Activated naive CD4-positive, alpha-beta T cell treated with anti-CD3 and anti-CD28 coated beads for 36 hours (primary cell): ENCODE measurements at regions not wholly inside any gene's neighbourhood (a gene's known extent, or its start where the extent isn't known, plus 50 kb on each side); places are given as distances from the start of the nearest gene placed in this dataset.
"Not testable (repeated sequence)": the region's sequence is repeated elsewhere in the genome, so short reads cannot be mapped to it uniquely, and the experiment has no call there.

Experiments
- CTCF ChIA-PET: fragments of 350-600 bp; sonication (Branson Sonifier 250); formaldehyde crosslinking; loops from one replicate; lab custom pipeline; 2021; ENCODE audit warnings: antibody characterized with exemption; lab: Charles Lee
- DNase-seq: peaks from one replicate; pipeline ENCODE4 v3.0.0-alpha.2; 2020
- H3K27ac Mint-ChIP-seq: one replicate; pipeline ENCODE4 v1.8.0; 2021; ENCODE audit warnings: mild to moderate bottlenecking, mixed read lengths
- H3K27me3 Mint-ChIP-seq: one replicate; pipeline ENCODE4 v1.8.0; 2021; ENCODE audit warnings: low read depth, mixed read lengths
- H3K36me3 Mint-ChIP-seq: one replicate; pipeline ENCODE4 v1.8.0; 2021; ENCODE audit warnings: low read depth, mixed read lengths
- H3K4me1 Mint-ChIP-seq: one replicate; pipeline ENCODE4 v1.8.0; 2021; ENCODE audit warnings: low read depth, mixed read lengths
- H3K4me3 Mint-ChIP-seq: one replicate; pipeline ENCODE4 v1.8.0; 2021; ENCODE audit warnings: mild to moderate bottlenecking, moderate library complexity, mixed read lengths
- H3K9me3 Mint-ChIP-seq: one replicate; pipeline ENCODE4 v1.8.0; 2021; ENCODE audit warnings: mixed read lengths
- intact Hi-C: fragments of 100-400 bp; cut with micrococcal nuclease; formaldehyde crosslinking; loops from one replicate; pipeline ENCODE4 v1.15.1; 2023

DNA sequence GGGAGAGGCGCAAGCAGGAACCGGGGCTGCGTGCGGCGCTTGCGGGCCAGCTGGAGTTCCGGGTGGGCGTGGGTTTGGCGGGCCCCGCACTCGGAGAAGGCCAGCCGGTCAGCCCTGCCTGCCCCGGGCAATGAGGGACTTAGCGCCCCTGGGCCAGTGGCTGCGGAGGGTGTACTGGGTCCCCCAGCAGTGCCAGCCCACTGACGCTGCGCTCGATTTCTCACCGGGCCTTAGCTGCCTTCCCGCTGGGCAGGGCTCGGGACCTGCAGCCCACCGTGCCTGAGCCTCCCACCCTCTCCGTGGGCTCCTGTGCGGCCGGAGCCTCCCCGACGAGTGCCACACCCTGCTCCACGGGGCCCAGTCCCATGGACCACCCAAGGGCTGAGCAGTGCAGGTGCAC, 904.2 kb downstream of the NCAM2 start:
- CTCF ChIA-PET, H3K4me1 Mint-ChIP-seq, H3K27ac Mint-ChIP-seq, DNase-seq, H3K27me3 Mint-ChIP-seq, H3K36me3 Mint-ChIP-seq, intact Hi-C loops, H3K9me3 Mint-ChIP-seq, H3K4me3 Mint-ChIP-seq: not testable (repeated sequence)

DNA sequence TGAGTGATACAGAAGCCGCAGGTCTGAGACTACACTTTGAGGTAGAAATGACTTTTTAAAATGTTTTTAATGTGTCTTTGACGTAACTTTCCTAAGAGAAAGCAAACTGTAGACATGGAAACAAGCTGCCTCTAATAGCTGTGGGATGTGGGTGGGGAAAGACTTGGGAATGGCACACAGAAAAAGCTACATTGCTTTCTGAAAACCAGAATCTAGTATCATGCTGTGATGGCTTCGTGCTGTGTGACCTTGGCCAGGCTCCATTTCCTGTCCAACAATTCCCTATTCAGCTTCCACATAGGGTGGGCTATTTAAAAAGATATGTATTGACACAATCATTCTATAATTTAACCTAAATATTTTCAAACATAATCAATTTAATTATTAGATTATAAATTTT, 909.1 kb downstream of the NCAM2 start:
- Mint-ChIP-seq H3K36me3 (no peaks in the 10 kb centered on the region), H3K4me3 (no peak overlapping the region), H3K27me3 (no peaks in the 10 kb centered on the region), H3K27ac (no peak overlapping the region), H3K4me1 (no peaks in the 10 kb centered on the region), H3K9me3 (peaks cover 8% of the 10 kb centered on the region)
- intact Hi-C loops: no loop called here
- no peak for DNase-seq
- CTCF ChIA-PET: no interaction called here

DNA sequence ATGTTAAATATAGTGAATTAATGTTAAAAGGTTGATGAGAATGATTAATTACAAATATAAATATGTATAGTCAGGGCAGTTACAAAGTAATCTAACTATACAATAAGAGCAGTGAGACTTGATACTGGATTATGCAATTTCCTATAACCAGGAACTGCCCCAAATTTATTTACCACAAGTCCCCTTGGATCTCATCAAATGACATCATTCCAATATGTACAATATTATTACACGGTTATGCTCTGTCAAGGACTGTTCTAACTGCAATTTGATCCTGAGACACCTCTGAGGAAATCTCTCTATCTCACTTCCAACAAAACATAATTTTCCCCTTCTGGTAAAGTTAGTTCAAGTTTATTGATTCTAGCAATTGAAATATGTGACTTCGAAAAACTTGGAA, 917.6 kb downstream of the NCAM2 start:
- H3K27ac Mint-ChIP-seq: peak overlapping the region; percentile 59
- no peaks in the 10 kb centered on the region for H3K4me1 Mint-ChIP-seq
- peaks cover 4% of the 10 kb centered on the region for H3K9me3 Mint-ChIP-seq
- H3K36me3 Mint-ChIP-seq: no peaks in the 10 kb centered on the region
- no peak for DNase-seq
- intact Hi-C loops: no loop called here
- no peaks in the 10 kb centered on the region for H3K27me3 Mint-ChIP-seq
- H3K4me3 Mint-ChIP-seq: no peak overlapping the region
- CTCF ChIA-PET: no interaction called here

DNA sequence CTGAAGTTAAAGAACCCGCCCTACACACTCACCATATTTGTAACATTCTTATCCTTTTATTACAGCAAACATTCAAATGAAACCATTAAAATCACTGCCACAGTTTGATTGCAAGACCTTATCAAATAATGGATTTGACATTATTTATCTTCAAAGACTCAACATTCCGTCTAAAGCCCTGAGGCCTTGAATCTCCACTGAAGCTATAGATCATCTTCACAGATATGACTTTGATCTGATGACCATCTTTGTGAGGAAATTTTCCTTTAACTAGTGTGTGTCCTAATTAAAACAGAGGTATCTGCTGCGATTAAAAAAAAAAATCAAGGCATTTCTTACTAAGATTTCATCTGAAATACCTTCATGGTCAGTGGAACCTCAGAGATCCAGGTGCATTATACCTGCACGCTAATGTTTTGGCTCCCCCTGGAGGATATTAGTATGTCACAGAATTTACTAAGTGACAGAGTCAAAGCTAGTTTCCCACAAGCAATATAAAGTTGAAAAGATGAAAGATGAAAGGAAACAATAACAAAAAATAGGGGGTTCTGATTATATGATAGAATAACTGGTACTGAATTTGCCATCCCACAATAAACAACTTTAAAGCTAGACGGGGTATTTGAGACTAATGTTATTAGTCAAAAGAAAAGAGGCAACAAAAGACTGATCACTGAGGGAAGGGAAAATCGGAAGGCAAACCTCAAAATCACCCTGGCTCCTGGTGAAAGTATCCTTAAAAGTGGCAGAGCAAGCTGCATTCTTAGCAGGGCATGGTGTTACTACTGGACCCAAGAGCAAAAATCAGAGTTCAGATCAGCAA, 923.4 kb downstream of the NCAM2 start:
- no peaks in the 10 kb centered on the region for H3K36me3 Mint-ChIP-seq
- H3K4me3 Mint-ChIP-seq: no peak overlapping the region
- CTCF ChIA-PET: interaction anchor here (0.6 to 0.8 kb wide), 7 partner anchors 16 to 969 kb away, joined by 3 to 7 read pairs (median 4); no protein-coding TSS in a partner anchor
- intact Hi-C loops: loop anchor here (1.0 to 10.0 kb wide), 4 partner anchors 687 to 922 kb away; no protein-coding TSS in a partner anchor
- peaks cover 4% of the 10 kb centered on the region for H3K27me3 Mint-ChIP-seq
- H3K27ac Mint-ChIP-seq: no peak overlapping the region
- no peak for DNase-seq
- peaks cover 2% of the 10 kb centered on the region for H3K9me3 Mint-ChIP-seq
- H3K4me1 Mint-ChIP-seq: no peaks in the 10 kb centered on the region

DNA sequence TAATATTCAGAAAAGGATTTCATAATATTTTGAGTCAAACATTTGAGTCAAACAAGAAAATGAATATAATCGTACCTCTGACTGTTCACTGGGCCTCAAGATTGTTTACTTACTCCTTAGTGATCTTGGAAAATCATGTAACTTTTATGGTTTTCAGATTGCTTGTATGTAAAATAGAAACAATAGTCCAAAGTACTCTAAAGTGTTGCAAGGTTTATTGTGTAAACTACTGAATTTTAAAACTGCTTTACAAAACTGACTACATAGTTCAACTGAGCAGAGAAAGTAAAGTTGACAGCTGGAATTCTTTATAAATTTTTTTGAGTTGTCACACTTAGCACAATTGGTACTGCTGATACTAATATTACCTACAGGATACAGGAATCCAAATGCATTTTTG, 931.0 kb downstream of the NCAM2 start:
- DNase-seq: no peak
- CTCF ChIA-PET: no interaction called here
- intact Hi-C loops: loop anchor here (10.0 kb wide), 1 partner anchor 694 kb away; no protein-coding TSS in a partner anchor
- H3K9me3 Mint-ChIP-seq: no peaks in the 10 kb centered on the region
- H3K27ac Mint-ChIP-seq: no peak overlapping the region
- H3K36me3 Mint-ChIP-seq: no peaks in the 10 kb centered on the region
- H3K27me3 Mint-ChIP-seq: no peaks in the 10 kb centered on the region
- no peaks in the 10 kb centered on the region for H3K4me1 Mint-ChIP-seq
- no peak overlapping the region for H3K4me3 Mint-ChIP-seq

DNA sequence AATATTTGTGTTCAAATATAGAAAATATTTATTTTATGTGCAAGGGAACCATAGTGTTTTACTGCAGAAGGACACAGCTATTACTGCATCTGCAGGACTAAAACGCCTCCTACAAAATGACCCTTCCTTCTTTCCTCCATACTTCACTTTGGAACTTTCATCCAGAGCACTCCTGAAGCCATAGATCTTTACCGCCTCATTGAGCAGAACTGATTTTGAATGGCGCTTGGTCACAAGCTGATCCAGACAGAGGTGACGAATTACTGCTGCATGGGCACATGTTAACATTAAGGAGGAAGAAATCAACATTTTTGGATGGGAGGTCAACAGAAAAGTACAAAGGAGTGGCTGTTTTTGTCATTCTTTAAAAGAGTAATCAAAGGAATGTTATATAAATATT, 931.6 kb downstream of the NCAM2 start:
- Mint-ChIP-seq H3K27ac (no peak overlapping the region), H3K4me1 (no peaks in the 10 kb centered on the region), H3K9me3 (no peaks in the 10 kb centered on the region), H3K27me3 (no peaks in the 10 kb centered on the region), H3K36me3 (no peaks in the 10 kb centered on the region), H3K4me3 (no peak overlapping the region)
- CTCF ChIA-PET: no interaction called here
- no peak for DNase-seq
- intact Hi-C loops: loop anchor here (10.0 kb wide), 1 partner anchor 695 kb away; no protein-coding TSS in a partner anchor

DNA sequence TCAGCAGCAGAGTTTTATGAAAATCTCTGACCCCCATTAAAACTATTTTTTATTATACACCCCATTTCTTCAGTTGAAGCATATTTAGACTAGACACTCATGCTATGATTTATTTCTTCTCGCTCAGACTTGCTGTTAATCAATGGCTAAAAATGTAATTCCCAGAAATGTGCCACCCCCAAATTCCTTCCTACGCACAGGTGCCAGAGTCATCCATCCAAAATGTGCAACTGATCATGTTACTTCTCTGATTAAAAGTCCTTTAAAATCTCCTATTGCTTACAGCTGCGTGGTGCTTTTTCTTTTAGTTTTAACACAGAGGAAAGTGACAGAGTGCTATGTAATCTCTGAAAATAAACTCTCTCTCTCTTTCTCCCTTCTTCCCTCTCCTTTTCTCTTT, 954.4 kb downstream of the NCAM2 start:
- Mint-ChIP-seq H3K4me3 (no peak overlapping the region), H3K27ac (no peak overlapping the region), H3K27me3 (no peaks in the 10 kb centered on the region), H3K36me3 (no peaks in the 10 kb centered on the region), H3K9me3 (peaks cover 6% of the 10 kb centered on the region), H3K4me1 (no peaks in the 10 kb centered on the region)
- no peak for DNase-seq
- CTCF ChIA-PET: no interaction called here
- intact Hi-C loops: no loop called here

DNA sequence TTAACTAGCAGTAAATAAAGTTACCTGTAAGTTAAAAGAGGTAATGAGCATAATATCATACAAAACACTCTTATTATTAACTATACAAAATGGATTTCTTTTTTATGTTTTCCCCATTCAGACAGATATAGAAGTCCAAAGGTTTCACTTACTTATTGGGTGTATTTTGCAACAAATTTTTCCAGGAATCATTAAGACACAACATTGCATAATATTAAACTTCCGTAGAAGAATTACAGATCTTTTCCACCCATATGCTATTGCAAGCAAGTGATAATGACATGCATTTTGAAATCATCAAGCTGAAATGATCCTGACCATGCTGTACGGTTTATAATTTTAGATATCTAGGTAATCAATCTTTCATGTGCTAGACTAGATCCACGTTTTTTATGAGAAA, 957.0 kb downstream of the NCAM2 start:
- CTCF ChIA-PET: no interaction called here
- Mint-ChIP-seq H3K4me1 (no peaks in the 10 kb centered on the region), H3K9me3 (peaks cover 3% of the 10 kb centered on the region), H3K27me3 (no peaks in the 10 kb centered on the region), H3K4me3 (no peak overlapping the region), H3K36me3 (no peaks in the 10 kb centered on the region), H3K27ac (no peak overlapping the region)
- no peak for DNase-seq
- intact Hi-C loops: no loop called here

DNA sequence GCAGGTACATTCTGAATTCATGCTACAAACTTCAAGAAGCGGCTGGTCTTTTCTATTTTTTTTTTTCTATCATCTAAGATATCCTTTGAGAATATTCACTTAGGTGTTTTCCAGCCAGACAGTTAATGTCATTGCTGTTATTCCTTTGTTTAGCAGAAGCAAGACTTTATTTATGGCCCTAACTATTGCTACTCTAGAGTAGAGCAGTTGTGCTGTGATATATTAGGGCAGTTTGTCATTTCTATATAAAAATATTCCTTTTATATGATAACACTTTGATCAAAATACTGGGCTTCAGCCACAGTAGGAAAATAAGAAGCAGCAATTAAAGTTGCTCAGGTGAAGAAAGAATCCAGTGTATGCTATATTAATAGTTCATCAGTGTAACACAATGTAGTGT, 959.3 kb downstream of the NCAM2 start:
- no peaks in the 10 kb centered on the region for H3K36me3 Mint-ChIP-seq
- H3K9me3 Mint-ChIP-seq: peaks cover 1% of the 10 kb centered on the region
- intact Hi-C loops: no loop called here
- DNase-seq: no peak
- no peaks in the 10 kb centered on the region for H3K4me1 Mint-ChIP-seq
- H3K27me3 Mint-ChIP-seq: no peaks in the 10 kb centered on the region
- CTCF ChIA-PET: no interaction called here
- no peak overlapping the region for H3K27ac Mint-ChIP-seq
- no peak overlapping the region for H3K4me3 Mint-ChIP-seq

DNA sequence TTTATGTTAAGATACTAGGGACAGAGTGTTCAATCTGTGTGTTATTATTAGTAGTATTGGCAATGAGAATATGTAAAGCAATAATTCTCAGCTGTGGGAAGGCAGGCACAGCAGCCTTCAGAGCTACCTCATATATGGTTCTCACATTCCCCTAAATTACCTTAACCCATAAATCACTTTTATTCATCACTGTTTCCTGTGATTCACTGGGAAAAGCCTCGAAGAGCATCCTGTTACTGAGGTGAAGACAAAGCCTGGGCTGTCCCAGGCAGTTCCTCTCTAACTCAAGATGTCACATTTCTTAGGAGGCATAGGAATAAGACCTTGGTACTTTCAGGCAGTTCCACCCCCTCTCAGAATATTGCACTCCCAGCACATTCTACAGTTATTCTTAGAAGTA, 965.7 kb downstream of the NCAM2 start:
- no peak for DNase-seq
- Mint-ChIP-seq H3K36me3 (no peaks in the 10 kb centered on the region), H3K4me1 (no peaks in the 10 kb centered on the region), H3K4me3 (no peak overlapping the region), H3K9me3 (peaks cover 4% of the 10 kb centered on the region), H3K27me3 (no peaks in the 10 kb centered on the region), H3K27ac (no peak overlapping the region)
- CTCF ChIA-PET: no interaction called here
- intact Hi-C loops: no loop called here

DNA sequence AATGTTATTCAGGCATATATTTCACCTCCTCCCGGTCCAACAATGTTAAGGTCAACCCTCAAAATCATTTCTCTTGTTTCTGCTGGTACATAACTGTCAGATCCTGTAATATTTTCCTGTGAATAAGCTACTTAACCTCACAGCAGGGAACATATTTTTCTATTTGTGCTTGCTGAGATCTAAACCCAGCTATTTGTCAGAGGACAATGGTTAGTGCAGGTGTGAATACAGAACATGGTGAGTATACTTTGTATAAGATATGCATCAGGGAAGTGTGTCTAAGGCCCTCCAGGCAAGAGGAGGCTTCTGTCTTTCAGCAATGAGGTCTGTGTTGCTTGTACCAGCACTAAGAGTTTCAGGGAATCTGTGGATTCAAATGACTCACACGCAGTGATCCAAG, 970.6 kb downstream of the NCAM2 start:
- Mint-ChIP-seq H3K4me3 (no peak overlapping the region), H3K4me1 (no peaks in the 10 kb centered on the region), H3K27ac (no peak overlapping the region), H3K36me3 (no peaks in the 10 kb centered on the region), H3K9me3 (peaks cover 4% of the 10 kb centered on the region), H3K27me3 (no peaks in the 10 kb centered on the region)
- intact Hi-C loops: no loop called here
- CTCF ChIA-PET: no interaction called here
- DNase-seq: no peak

DNA sequence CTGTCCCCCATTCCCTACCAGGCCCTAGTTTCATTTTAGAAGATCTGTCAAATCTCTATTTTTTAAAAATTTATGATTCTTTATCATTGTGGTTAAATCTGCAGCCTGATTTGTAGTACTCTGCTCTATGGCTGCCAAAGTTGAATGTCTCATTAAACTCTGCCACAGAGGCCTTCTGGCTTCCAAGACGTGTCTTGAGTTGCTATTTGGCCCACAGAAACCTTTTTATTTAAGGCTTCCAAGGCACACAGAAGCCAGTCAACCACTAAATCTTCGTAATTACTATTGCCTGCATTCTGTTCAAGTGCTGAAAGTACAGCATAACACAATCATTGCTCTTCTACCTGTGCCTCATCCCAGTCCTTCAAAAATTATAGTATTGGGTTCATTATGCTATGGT, 971.0 kb downstream of the NCAM2 start:
- Mint-ChIP-seq H3K27ac (no peak overlapping the region), H3K27me3 (no peaks in the 10 kb centered on the region), H3K4me3 (no peak overlapping the region), H3K9me3 (peaks cover 4% of the 10 kb centered on the region), H3K36me3 (no peaks in the 10 kb centered on the region), H3K4me1 (no peaks in the 10 kb centered on the region)
- intact Hi-C loops: no loop called here
- CTCF ChIA-PET: no interaction called here
- no peak for DNase-seq

DNA sequence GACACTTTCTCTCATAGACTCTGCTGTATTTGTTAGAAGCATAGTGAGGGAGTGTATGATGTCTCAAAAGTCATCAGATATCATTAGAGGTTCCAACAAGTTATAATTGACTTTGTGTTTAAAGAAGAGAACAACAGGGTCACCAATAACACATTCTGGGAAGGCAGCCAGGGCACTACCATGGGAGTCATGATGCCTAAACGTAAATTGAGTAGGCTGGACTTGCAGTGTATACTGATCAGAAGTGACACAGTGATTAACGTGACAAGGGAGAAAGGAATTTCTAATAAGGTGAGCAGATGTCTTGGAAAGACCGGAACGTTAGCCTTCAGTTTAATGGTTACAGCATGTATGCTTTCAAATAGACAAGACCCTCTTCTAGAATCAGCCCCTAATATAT, 973.2 kb downstream of the NCAM2 start:
- Mint-ChIP-seq H3K27ac (no peak overlapping the region), H3K4me1 (no peaks in the 10 kb centered on the region), H3K27me3 (no peaks in the 10 kb centered on the region), H3K9me3 (no peaks in the 10 kb centered on the region), H3K4me3 (no peak overlapping the region), H3K36me3 (no peaks in the 10 kb centered on the region)
- intact Hi-C loops: no loop called here
- DNase-seq: no peak
- CTCF ChIA-PET: no interaction called here
